M059J (cell line): ENCODE measurements at regions not wholly inside any gene's neighbourhood (a gene's known extent, or its start where the extent isn't known, plus 50 kb on each side); places are given as distances from the start of the nearest gene placed in this dataset.
"Not testable (repeated sequence)": the region's sequence is repeated elsewhere in the genome, so short reads cannot be mapped to it uniquely, and the experiment has no call there.

ENCODE experiments used
- DNase-seq: peaks from one replicate; pipeline ENCODE4 v3.0.0-alpha.2; 2012; ENCODE audit warnings: low read depth

GRCh38 chr3:102682741-102683140 lies 247.9 kb downstream of the ZPLD1 start:
- DNase-seq = no peak

DNA sequence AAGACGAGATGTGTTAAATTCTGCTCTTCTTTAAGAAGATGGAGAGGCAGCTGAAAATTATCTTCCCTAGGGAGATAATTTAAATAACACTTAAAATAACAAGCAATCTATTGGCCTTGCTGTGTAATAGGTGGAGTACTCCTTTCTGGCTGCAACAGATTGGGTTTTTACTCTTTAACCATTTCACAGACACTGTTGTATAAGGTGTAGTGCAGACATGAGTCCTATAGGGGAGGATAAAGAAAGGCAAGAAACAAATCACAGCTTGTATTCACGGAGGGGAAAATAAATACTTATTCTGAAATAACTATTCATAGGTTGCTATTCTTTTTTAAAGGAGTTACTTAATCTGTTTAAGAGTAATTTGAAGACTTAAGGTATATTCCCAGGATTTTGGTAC lies 252.0 kb downstream of the ZPLD1 start:
- DNase-seq = no peak

DNA sequence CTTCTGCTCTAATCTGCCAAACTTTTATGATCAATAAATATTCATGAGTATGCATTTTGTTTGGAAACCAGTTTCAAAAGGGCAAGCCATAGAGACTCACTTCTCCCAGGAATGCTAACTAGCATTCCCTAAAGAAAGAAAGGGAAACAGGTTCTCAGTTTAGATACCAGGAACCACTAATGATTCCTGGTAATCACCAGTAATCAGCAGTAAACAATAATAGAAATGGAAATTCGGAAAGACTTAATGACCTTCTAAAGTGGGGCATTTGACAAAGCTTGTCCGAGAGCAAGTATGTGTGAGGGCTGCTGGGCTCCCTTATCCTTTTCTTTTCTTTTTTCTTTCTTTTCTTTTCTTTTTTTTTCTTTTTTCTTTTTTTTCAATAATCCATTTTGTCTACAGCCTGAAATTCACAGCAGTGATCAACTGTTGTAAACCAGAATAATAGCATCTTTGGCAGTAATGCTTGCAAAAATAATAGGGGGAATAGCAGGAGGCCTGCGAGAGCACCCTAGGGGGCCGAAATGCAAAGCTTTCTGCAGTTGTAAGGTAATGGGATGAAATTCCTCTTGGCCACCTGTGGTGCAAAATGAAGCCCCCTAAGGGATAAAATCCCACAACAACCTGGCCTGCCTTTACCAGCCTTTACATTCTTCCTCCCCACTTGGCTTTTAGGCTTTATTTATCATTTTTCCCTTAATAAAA lies 253.2 kb downstream of the ZPLD1 start:
- DNase-seq = no peak

DNA sequence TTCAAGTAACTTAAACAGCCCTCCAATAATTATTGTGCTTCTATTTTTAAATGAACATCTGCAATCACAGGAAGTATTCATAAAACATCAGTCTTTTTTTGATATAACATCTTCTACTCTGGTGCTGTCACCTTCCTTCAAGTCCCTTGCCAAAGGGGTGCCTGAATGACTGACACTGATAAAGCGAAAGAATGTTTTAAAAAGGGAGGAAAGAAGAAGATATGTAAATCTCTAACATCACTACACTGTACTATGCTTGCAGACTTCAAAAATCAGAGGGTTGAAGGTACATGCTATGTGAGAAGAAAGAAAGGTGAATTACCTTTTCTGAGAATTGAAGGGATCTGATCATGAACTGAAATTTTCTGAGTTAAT lies 253.7 kb downstream of the ZPLD1 start:
- DNase-seq = no peak

- DNase-seq = no peak
Observed at GRCh38 chr3:102691507-102691906, 256.7 kb downstream of the ZPLD1 start.

- DNase-seq = no peak
Observed at GRCh38 chr3:102699104-102699818, 264.4 kb downstream of the ZPLD1 start.

- no peak for DNase-seq
Observed at GRCh38 chr3:102699819-102700140, 265.0 kb downstream of the ZPLD1 start.

GRCh38 chr3:102712896-102713295 lies 278.1 kb downstream of the ZPLD1 start:
- DNase-seq = no peak

DNA sequence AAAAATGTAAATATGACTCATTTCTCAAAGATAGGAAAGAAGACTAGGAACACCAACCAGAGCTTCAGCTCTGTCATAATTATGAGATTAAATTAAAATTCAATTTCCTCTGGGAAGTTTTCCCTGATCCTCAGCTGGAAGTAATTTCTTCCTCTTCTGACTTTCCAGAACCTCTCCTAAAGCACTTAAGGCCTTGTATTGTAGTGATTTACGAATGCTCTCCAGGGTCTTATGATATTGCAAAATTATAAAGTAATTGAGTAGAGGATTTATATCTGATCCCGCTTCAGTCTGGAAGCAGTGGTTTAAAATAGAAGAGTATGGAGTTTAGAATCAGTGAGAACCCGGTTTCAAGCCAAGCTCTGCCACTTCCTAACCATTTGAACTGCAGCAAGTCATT lies 279.8 kb downstream of the ZPLD1 start:
- no peak for DNase-seq

GRCh38 chr3:102715030-102715697 lies 280.3 kb downstream of the ZPLD1 start:
- peak; percentile 53 for DNase-seq

GRCh38 chr3:102718651-102719050 lies 283.8 kb downstream of the ZPLD1 start:
- no peak for DNase-seq

DNA sequence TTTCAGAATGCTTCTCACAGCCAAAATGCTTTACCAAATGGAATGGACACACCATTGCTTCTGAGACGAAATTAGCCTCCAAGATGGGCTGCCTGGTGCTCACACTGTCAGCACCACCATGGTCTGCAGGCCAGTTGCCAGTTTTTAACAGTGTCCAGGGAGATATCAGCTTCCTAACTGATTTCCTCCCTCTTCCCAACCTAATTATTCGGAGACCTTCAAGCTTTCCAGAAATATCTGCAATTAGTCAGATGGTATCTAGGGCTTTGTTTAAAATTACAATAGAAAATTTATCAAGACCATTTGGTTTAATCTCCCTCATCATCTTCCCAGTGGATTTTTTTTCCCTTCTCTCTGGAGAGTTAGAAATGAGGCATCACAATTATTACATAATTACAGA lies 287.5 kb downstream of the ZPLD1 start:
- DNase-seq = no peak

DNA sequence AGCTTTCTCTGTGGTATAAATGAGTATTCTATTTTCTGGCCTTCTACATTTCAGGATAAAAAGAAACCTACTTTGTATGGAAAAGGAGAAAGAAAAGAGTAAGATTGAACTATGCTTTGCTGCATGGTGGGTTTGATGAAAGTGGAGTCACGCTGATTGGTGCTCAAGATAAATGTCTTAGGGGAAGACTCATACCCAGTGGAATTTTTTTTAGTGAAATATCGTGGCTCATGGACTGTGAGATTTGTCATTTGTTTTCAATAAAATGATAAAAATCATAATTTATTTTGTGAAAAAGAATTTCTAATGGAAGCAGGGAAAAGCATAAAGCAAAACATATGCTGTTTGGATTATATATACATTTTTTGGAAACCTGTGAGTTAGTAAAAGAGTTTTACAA lies 292.5 kb downstream of the ZPLD1 start:
- no peak for DNase-seq

DNA sequence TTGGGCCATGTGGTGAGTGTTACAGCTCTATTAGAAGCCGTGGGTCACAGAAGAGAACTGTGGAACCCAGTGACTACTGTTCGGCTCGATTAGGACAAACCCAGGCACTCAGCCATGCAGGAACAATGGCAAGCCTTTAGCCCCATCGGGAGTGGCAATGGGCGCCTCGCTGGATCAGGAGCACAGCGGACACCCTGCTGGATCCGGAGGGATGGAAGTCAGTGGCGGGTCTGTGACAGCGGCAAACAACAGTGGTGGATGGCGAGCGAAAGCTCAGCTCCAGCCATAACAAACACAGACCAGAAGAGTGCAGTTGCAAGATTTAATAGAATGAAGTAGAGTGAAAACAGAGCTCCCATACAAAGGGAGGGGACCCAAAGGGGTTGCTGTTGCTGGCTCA lies 297.8 kb downstream of the ZPLD1 start:
- DNase-seq = not testable (repeated sequence)

DNA sequence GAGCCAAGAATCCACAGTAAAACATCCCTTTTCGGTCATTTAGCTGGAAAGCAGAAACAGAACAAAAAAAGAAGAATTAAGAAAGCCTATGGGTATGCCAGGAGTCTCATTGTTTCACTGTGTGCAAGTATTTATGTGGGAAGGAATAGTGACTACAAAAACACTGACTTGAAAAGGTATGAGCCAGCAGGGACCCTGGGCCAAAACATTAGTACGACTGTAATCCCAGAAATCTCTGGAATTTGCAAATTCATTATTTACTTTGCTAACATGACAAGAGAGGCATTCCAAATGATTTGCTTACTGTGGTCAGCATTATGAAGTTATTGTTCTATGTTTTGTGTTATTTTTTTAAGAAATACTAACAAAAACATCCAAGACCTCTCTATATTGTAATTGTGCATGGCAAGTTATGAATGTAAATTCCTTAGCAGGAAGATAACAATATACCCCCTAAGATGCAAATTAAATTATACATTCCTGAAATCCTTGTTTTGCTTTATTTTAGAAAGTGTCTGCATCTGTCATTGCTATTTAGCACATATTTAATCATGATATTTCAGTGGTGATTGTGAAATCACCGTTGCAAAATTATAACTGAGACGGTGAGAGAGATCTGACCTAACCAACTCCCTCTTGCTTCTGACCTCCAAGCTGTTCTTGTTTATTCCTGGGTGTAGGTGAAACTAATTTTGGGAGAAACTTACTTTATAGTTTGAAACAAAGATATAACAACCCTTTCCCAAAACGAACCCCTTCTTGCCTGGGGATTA lies 299.2 kb downstream of the ZPLD1 start:
- peak; percentile 16 for DNase-seq

GRCh38 chr3:102735311-102735710 lies 300.5 kb downstream of the ZPLD1 start:
- no peak for DNase-seq

DNA sequence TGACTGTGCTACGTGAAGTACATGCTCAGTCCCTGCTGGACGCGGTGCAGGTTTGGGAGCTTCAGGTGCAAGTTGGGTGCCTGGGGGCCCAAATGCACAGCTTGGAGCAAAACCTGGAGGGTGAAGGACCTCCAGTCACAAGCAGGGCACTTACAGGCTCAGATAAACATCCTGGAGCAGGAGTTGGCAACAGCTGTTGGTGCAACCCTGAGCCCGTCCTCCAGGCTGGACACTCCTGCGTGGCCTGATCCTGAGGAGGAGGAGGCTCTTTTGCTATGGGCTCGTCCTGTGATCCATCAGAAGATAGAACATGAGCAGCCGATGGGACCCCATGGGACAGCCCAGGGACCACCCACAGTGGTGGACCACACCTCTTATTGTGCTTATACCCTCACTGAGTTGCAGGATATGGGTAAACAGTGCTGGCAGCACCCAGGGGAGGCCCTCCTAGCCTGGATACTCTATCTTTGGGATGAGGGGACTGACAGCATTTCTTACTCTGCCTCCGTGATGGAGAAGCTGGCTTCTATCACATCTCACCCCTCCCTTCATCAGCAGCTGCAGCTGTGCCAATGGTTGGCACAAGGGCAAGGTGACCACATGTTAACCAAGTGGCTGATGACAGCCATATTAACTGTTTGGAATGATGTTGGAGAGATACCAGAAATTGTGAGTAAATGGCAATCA lies 301.6 kb downstream of the ZPLD1 start:
- DNase-seq = no peak

DNA sequence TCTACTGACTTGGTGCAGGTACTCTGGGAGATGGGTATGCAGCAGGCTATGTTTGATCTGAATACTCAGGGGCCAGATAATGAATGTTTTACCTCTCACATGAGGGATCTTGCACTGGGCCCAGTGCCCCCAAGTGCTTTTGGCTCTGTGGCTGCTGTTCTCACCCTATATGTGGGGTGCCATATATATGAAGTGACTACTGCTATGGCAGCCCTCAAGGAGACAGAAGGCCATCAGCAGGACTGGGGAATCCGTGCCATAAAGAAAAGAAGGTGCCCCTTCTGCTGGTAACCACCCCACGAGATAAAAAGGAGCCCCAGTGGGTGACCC lies 302.1 kb downstream of the ZPLD1 start:
- no peak for DNase-seq

DNA sequence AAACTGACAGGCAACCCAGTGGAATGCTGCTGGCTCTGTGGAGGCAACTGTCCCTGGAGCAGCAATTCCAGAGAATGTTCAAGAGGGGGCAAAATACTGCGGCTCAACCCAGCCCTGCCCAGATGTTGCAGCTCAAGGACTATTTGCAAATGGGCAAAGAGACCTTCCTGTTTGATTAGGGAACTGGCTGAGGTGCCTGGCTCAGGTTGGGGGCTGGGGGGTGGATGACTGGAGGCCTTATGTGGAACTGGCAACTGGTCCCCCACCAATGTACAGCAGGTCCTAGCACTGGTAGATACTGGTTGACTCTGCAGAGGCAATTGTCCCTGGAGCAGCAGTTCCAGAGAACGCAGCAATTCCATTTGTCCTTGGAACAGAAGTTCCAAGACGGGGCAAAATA lies 302.5 kb downstream of the ZPLD1 start:
- DNase-seq = no peak

DNA sequence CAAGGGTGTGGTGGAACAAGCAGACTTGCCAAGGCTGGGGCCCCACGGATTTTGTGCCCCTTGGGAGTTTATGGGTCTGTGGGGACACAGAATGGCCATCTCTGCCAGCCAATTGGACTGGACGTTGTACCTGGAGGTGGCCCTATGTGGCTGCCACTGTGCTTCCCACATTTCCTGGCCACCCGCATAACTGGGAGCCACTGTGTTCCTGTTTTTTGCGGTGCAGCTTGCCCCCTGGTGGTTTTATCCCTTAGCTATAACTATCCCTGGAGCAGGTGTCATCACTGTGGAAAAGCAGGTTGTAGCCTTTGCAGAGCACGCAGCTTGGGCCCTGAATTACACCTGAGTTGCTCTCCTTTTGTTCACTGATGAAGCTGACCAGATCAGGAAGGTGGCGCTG lies 306.3 kb downstream of the ZPLD1 start:
- DNase-seq = peak; percentile 13

DNA sequence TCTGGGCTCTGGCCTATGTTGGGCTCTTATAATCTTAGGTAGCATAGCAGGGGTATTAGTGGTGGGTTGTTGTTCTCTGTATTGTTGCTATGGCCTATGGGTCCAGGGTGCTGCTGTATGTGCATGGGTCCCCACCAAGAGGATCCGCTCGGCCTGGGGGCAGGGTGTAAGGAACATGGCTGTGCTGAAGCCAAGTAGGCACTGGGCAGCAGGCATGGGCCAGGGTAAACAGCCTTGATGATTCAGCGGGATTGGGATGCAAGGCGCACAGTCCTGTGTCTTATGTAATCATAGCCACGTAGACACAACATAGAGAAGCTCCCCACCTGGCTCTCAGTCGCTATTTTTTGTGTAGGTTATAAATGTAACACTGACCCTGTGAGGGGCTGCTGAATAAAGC lies 306.9 kb downstream of the ZPLD1 start:
- peak; percentile 13 for DNase-seq

DNA sequence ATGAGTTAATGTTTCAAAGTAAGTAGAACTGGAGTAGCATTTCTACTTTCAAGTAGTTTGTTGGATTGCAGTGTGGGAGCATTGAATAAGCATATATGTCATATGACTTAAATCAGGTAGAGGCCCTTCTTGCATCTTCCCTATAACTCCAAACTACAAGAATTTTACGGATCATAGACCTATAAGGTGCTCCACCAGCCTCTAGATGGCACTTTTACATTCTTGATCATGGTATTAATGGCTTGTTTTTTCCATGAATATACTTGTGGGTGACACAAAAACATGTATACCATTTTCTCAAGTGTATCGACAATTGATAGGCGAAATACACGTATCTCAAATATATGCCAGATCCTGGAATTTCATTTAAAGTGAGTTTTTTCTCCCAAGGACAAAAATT lies 311.1 kb downstream of the ZPLD1 start:
- peak; percentile 22 for DNase-seq
